GM12874 (cell line): ENCODE measurements at regions not wholly inside any gene's neighbourhood (a gene's known extent, or its start where the extent isn't known, plus 50 kb on each side); places are given as distances from the start of the nearest gene placed in this dataset.

Experiments used
- CTCF ChIP-seq: IDR thresholded peaks from 2 replicates; pipeline ENCODE4 v1.5.1; 2011; ENCODE audit warnings: low read depth, mild to moderate bottlenecking, control low read depth, low read length, moderate library complexity; ENCODE audit not compliant: insufficient read depth

- peak; percentile 39 for TF ChIP-seq CTCF
These were observed 5397.7 kb upstream of the TPTE start for GRCh38 chr21:5123655-5124054.
